ENCODE measurements at regions not wholly inside any gene's neighbourhood (a gene's known extent, or its start where the extent isn't known, plus 50 kb on each side); places are given as distances from the start of the nearest gene placed in this dataset.

DNA sequence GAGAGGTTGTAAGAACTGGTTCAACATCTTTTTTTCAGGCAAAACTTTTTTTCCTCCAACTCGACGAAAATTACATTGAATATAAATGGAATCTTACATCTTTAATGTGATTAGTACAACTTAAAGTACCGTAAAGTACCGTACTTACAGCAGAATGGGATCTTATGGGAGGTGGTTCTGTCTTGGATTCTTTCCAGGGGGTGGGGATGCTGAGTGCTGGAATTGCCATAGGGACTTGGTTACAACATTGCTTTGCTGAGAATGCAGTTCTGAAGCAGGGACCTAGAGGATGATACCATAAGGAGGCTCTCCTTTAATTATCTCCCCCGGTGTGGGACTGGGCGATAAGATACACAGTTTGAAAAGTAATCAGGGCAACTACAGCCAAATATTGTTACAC lies 186.4 kb downstream of the KLF5 start:
- TF ChIP-seq, protein P1, sequence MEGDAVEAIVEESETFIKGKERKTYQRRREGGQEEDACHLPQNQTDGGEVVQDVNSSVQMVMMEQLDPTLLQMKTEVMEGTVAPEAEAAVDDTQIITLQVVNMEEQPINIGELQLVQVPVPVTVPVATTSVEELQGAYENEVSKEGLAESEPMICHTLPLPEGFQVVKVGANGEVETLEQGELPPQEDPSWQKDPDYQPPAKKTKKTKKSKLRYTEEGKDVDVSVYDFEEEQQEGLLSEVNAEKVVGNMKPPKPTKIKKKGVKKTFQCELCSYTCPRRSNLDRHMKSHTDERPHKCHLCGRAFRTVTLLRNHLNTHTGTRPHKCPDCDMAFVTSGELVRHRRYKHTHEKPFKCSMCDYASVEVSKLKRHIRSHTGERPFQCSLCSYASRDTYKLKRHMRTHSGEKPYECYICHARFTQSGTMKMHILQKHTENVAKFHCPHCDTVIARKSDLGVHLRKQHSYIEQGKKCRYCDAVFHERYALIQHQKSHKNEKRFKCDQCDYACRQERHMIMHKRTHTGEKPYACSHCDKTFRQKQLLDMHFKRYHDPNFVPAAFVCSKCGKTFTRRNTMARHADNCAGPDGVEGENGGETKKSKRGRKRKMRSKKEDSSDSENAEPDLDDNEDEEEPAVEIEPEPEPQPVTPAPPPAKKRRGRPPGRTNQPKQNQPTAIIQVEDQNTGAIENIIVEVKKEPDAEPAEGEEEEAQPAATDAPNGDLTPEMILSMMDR (IDR thresholded peaks at IDR 0.05; ENCODE audit: insufficient read depth, low read length, poor library complexity, severe bottlenecking): no peak
- no peaks in the 10 kb centered on the region for H3K27me3 ChIP-seq (ENCODE audit: control insufficient read depth, insufficient read depth, low read length)
- H3K36me3 ChIP-seq (ENCODE audit: control insufficient read depth, insufficient read depth, low read length): no peaks in the 10 kb centered on the region
- no peak overlapping the region for H3K4me3 ChIP-seq (ENCODE audit: low read depth, low read length)
- DNase-seq (ENCODE audit: low read depth): no peak

DNA sequence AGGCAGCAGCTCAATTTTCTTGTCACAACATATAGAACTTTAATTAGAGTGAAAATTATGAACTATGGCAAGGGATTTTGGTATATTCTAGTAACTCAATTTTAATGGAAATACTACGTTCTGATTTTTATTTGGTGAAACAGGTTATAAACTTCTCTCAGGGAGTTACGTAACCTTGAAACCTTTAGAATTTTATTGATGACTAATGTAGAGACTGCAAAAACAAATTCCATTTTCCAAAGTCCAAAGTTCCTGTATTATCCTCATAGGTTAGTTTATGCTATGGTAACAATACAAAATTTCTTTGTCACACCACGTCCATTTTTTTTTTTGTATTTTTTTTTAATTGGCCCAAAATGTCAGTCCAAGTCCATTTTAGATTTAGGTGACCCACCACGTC lies 185.7 kb downstream of the KLF5 start:
- Histone ChIP-seq H3K27me3 (ENCODE audit: control insufficient read depth, insufficient read depth, low read length) (no peaks in the 10 kb centered on the region), H3K36me3 (ENCODE audit: control insufficient read depth, insufficient read depth, low read length) (no peaks in the 10 kb centered on the region), H3K4me3 (ENCODE audit: low read depth, low read length) (no peak overlapping the region)
- TF ChIP-seq, protein P1 (IDR thresholded peaks at IDR 0.05; ENCODE audit: insufficient read depth, low read length, poor library complexity, severe bottlenecking): no peak
- no peak for DNase-seq (ENCODE audit: low read depth)

DNA sequence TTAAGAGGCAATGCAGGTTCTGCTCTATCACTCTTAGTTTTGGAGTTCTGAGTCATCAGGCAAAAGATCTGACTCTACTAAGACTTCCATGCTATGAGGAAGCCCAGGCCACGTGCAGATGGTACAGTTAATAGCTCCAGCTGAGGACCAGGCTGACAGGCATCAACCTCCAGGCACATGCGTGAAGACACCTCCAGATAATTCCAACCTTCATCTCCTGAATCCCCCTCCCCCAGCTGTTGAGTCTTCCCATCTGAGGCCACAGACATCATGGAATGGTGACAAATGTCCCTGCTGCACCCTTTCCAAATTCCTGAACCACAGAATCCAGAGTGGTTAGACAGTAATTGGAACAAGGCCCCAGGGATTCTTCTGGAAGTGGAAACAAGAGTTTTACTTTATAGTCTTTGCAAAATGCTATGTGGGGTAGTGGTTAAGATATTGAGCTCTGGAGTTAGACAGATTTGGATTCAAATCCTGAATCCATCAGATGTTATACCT lies 183.8 kb downstream of the KLF5 start:
- no peak overlapping the region for H3K4me3 ChIP-seq (ENCODE audit: low read depth, low read length)
- H3K36me3 ChIP-seq (ENCODE audit: control insufficient read depth, insufficient read depth, low read length): no peaks in the 10 kb centered on the region
- no peaks in the 10 kb centered on the region for H3K27me3 ChIP-seq (ENCODE audit: control insufficient read depth, insufficient read depth, low read length)
- no peak for DNase-seq (ENCODE audit: low read depth)
- TF ChIP-seq, protein P1 (IDR thresholded peaks at IDR 0.05; ENCODE audit: insufficient read depth, low read length, poor library complexity, severe bottlenecking): no peak

DNA sequence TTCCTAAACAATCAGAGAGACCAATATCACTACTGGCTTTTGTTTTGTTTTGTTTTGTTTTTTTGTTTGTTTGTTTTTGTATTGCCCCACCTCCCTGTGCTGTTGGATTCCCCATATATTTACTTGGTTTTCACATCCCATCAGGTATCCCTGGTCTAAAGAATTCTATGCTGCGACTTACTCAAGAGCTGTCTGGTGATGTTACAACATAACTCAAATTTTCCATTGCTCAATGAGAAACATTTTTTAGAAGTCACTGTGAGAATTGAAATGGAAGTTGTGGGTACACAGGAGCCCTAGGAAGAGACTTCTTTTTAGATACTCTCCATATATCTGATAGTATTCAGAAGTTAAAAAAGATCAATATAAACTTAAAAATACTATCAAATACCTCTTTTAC lies 181.4 kb downstream of the KLF5 start:
- Histone ChIP-seq H3K4me3 (ENCODE audit: low read depth, low read length) (no peak overlapping the region), H3K27me3 (ENCODE audit: control insufficient read depth, insufficient read depth, low read length) (peaks cover 3% of the 10 kb centered on the region), H3K36me3 (ENCODE audit: control insufficient read depth, insufficient read depth, low read length) (no peaks in the 10 kb centered on the region)
- no peak for DNase-seq (ENCODE audit: low read depth)
- TF ChIP-seq, protein P1 (IDR thresholded peaks at IDR 0.05; ENCODE audit: insufficient read depth, low read length, poor library complexity, severe bottlenecking): no peak

DNA sequence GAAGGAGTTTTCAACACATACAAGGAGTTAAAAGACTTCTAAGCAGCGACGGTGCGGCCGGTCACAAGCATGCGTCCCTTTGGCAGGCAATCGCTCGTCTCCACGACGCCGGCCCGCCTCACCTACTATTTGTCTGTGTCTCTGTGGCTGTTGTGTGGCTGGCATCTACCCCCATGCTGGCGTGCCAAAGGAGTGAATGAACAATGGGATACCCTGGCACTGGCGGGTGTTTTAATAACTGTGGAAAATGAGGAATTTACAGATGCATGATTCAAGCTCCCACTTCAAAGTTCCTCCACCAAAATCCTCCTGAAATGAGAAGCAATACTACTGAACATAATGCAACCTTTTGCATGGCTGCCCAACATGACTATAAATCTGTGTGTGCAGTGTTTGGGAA lies 176.6 kb downstream of the KLF5 start:
- peaks cover 3% of the 10 kb centered on the region for H3K27me3 ChIP-seq (ENCODE audit: control insufficient read depth, insufficient read depth, low read length)
- TF ChIP-seq, protein P1 (IDR thresholded peaks at IDR 0.05; ENCODE audit: insufficient read depth, low read length, poor library complexity, severe bottlenecking): no peak
- no peak overlapping the region for H3K4me3 ChIP-seq (ENCODE audit: low read depth, low read length)
- no peaks in the 10 kb centered on the region for H3K36me3 ChIP-seq (ENCODE audit: control insufficient read depth, insufficient read depth, low read length)
- no peak for DNase-seq (ENCODE audit: low read depth)

DNA sequence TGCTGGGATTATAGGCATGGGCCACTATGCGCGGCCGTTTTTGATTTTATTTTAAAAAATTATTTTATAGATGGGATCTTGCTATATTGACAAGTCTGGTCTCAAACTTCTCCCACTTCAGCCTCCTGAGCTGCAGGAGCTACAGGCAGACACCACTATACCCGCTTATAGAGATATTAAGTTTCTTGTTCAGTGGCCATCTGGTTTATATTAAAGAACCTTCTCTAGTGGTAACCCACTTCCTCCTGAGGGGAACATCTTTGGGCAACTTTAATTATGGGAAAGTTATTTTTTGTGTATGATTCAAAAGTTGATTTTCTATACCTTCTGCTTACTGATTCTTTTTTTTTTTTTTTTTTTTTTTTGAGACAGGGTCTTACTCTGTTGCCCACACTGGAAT lies 172.7 kb downstream of the KLF5 start:
- TF ChIP-seq, protein P1 (IDR thresholded peaks at IDR 0.05; ENCODE audit: insufficient read depth, low read length, poor library complexity, severe bottlenecking): no peak
- H3K27me3 ChIP-seq (ENCODE audit: control insufficient read depth, insufficient read depth, low read length): peaks cover 3% of the 10 kb centered on the region
- H3K4me3 ChIP-seq (ENCODE audit: low read depth, low read length): no peak overlapping the region
- H3K36me3 ChIP-seq (ENCODE audit: control insufficient read depth, insufficient read depth, low read length): no peaks in the 10 kb centered on the region
- DNase-seq (ENCODE audit: low read depth): no peak

All from kidney epithelial cell (primary cell).